GM18511 (cell line): ENCODE measurements at regions not wholly inside any gene's neighbourhood (a gene's known extent, or its start where the extent isn't known, plus 50 kb on each side); places are given as distances from the start of the nearest gene placed in this dataset.

Source experiments
- ATAC-seq: cut with Tn5 transposase; IDR thresholded peaks from one replicate; pipeline ENCODE4 v1.9.1; 2021; ENCODE audit warnings: mild to moderate bottlenecking, moderate library complexity; ENCODE audit not compliant: unreplicated experiment

- no peak for ATAC-seq
Observed at GRCh38 chr13:102940143-102940542, 94.3 kb downstream of the ERCC5 start.

- peak; percentile 76 for ATAC-seq
Observed at GRCh38 chr13:102935896-102936321, 90.1 kb downstream of the ERCC5 start.

GRCh38 chr13:102933523-102933922 is 87.7 kb downstream of the ERCC5 start:
- no peak for ATAC-seq

- no peak for ATAC-seq
Observed at GRCh38 chr13:102933122-102933521, 87.3 kb downstream of the ERCC5 start.

- no peak for ATAC-seq
Observed at GRCh38 chr13:102932331-102932730, 86.5 kb downstream of the ERCC5 start.

GRCh38 chr13:102930566-102930965 is 84.7 kb downstream of the ERCC5 start:
- ATAC-seq = no peak

- no peak for ATAC-seq
Observed at GRCh38 chr13:102928941-102929675, 83.3 kb downstream of the ERCC5 start.
